ENCODE measurements at regions not wholly inside any gene's neighbourhood (a gene's known extent, or its start where the extent isn't known, plus 50 kb on each side); places are given as distances from the start of the nearest gene placed in this dataset.

- no peak for DNase-seq (ENCODE audit: low spot score)
Measured at GRCh38 chrX:69110116-69110530, 55.1 kb downstream of the PJA1 start.

- no peak for DNase-seq (ENCODE audit: low spot score)
Measured at GRCh38 chrX:69109706-69110105, 55.5 kb downstream of the PJA1 start.

- DNase-seq (ENCODE audit: low spot score): no peak
Measured at GRCh38 chrX:69109036-69109663, 56.1 kb downstream of the PJA1 start.

- no peak for DNase-seq (ENCODE audit: low spot score)
Measured at GRCh38 chrX:69107747-69108401, 57.4 kb downstream of the PJA1 start.

- DNase-seq (ENCODE audit: low spot score): no peak
Measured at GRCh38 chrX:69107231-69107739, 58.0 kb downstream of the PJA1 start.

GRCh38 chrX:69104756-69105434, 60.4 kb downstream of the PJA1 start:
- no peak for DNase-seq (ENCODE audit: low spot score)

GRCh38 chrX:69103539-69103938, 61.7 kb downstream of the PJA1 start:
- DNase-seq (ENCODE audit: low spot score): no peak

GRCh38 chrX:69102612-69103194, 62.5 kb downstream of the PJA1 start:
- DNase-seq (ENCODE audit: low spot score): no peak

GRCh38 chrX:69101683-69102251, 63.5 kb downstream of the PJA1 start:
- no peak for DNase-seq (ENCODE audit: low spot score)

GRCh38 chrX:69100478-69100877, 64.8 kb downstream of the PJA1 start:
- DNase-seq (ENCODE audit: low spot score): no peak

- DNase-seq (ENCODE audit: low spot score): no peak
Measured at GRCh38 chrX:69097451-69098236, 67.6 kb downstream of the PJA1 start.

GRCh38 chrX:69096963-69097362, 68.3 kb downstream of the PJA1 start:
- no peak for DNase-seq (ENCODE audit: low spot score)

- no peak for DNase-seq (ENCODE audit: low spot score)
Measured at GRCh38 chrX:69094977-69095669, 70.1 kb downstream of the PJA1 start.

- peak; percentile 26 for DNase-seq (ENCODE audit: low spot score)
Measured at GRCh38 chrX:69093960-69094871, 71.0 kb downstream of the PJA1 start.

- no peak for DNase-seq (ENCODE audit: low spot score)
Measured at GRCh38 chrX:69090022-69090421, 75.2 kb downstream of the PJA1 start.

GRCh38 chrX:69089203-69089602, 76.0 kb downstream of the PJA1 start:
- no peak for DNase-seq (ENCODE audit: low spot score)

GRCh38 chrX:69088171-69088938, 76.9 kb downstream of the PJA1 start:
- no peak for DNase-seq (ENCODE audit: low spot score)

GRCh38 chrX:69085826-69086225, 79.4 kb downstream of the PJA1 start:
- no peak for DNase-seq (ENCODE audit: low spot score)

- no peak for DNase-seq (ENCODE audit: low spot score)
Measured at GRCh38 chrX:69085151-69085550, 80.1 kb downstream of the PJA1 start.
